ENCODE measurements at regions not wholly inside any gene's neighbourhood (a gene's known extent, or its start where the extent isn't known, plus 50 kb on each side); places are given as distances from the start of the nearest gene placed in this dataset.

- TF ChIP-seq CTCF (IDR thresholded peaks at IDR 0.05; ENCODE audit: low read depth, low read length, poor library complexity, severe bottlenecking) (no peak), EZH2phosphoT487 (IDR thresholded peaks at IDR 0.05; ENCODE audit: borderline replicate concordance, low read length) (no peak)
Measured at GRCh38 chr4:62517716-62518115, 1317.6 kb downstream of the ADGRL3 start.

Measured in DOHH2 (cell line).